ENCODE measurements at regions not wholly inside any gene's neighbourhood (a gene's known extent, or its start where the extent isn't known, plus 50 kb on each side); places are given as distances from the start of the nearest gene placed in this dataset.

DNA sequence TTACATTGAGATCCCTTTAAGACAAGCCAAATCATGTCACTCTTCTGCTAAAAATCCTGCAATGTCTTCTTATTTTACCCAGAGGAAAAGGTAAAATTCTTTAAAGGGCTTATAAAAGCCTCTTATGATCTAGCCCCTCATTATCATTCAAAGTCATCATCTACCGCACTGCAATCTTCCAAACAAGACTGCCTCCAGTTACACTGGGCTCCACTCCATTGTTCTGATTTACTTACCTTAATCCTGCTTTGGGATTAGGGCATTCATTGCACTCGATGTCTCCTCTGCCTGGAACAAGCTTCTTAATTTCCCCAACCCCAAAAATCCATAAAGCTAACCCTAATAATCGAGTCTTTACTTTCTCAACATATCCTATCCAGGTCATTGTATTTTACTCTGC, 269.1 kb downstream of the PCDH18 start:
- no peaks in the 10 kb centered on the region for H3K4me1 ChIP-seq
- intact Hi-C loops (cut with DNase I): no loop called here

DNA sequence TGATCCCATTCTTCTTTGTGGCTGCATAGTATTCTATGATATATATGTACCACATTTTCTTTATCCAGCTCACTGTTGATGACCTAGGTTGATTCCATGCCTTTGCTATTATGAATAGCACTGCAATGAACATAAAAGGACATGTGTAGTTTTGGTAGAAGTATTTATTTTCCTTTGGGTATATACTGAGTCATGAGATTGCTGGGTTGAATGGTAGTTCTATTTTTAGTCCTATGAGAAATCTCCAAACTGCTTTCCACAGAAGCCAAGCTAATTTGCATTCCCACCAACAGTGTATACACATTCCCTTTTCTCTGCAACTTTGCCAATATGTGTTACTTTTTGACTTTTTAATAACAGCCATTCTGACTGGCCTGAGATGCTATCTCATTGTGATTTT, 278.3 kb downstream of the PCDH18 start:
- H3K36me3 ChIP-seq: no peaks in the 10 kb centered on the region
- no peaks in the 10 kb centered on the region for H3K4me1 ChIP-seq
- TF ChIP-seq POLR2A (IDR thresholded peaks at IDR 0.05) (no peak), POLR2AphosphoS5 (IDR thresholded peaks at IDR 0.05; ENCODE audit: insufficient read depth in 1 of 2, low read depth in 1 of 2) (no peak)
- TF ChIP-seq, protein P1, sequence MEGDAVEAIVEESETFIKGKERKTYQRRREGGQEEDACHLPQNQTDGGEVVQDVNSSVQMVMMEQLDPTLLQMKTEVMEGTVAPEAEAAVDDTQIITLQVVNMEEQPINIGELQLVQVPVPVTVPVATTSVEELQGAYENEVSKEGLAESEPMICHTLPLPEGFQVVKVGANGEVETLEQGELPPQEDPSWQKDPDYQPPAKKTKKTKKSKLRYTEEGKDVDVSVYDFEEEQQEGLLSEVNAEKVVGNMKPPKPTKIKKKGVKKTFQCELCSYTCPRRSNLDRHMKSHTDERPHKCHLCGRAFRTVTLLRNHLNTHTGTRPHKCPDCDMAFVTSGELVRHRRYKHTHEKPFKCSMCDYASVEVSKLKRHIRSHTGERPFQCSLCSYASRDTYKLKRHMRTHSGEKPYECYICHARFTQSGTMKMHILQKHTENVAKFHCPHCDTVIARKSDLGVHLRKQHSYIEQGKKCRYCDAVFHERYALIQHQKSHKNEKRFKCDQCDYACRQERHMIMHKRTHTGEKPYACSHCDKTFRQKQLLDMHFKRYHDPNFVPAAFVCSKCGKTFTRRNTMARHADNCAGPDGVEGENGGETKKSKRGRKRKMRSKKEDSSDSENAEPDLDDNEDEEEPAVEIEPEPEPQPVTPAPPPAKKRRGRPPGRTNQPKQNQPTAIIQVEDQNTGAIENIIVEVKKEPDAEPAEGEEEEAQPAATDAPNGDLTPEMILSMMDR (IDR thresholded peaks at IDR 0.05): no peak
- no peak overlapping the region for H3K4me3 ChIP-seq
- H3K27me3 ChIP-seq: no peaks in the 10 kb centered on the region
- no peak overlapping the region for H3K27ac ChIP-seq
- no peaks in the 10 kb centered on the region for H3K9me3 ChIP-seq
- intact Hi-C loops (cut with DNase I): no loop called here
- no peak for DNase-seq (ENCODE audit: extremely low spot score in 2 of 2)

More for the DNA sequence above, 269.1 kb downstream of the PCDH18 start:
- Histone ChIP-seq H3K27ac (no peak overlapping the region), H3K27me3 (no peaks in the 10 kb centered on the region), H3K9me3 (no peaks in the 10 kb centered on the region), H3K4me3 (no peak overlapping the region), H3K36me3 (no peaks in the 10 kb centered on the region)
- TF ChIP-seq POLR2AphosphoS5 (IDR thresholded peaks at IDR 0.05; ENCODE audit: insufficient read depth in 1 of 2, low read depth in 1 of 2) (no peak), POLR2A (IDR thresholded peaks at IDR 0.05) (no peak)
- TF ChIP-seq, protein P1 (IDR thresholded peaks at IDR 0.05): no peak
- no peak for DNase-seq (ENCODE audit: extremely low spot score in 2 of 2)

DNA sequence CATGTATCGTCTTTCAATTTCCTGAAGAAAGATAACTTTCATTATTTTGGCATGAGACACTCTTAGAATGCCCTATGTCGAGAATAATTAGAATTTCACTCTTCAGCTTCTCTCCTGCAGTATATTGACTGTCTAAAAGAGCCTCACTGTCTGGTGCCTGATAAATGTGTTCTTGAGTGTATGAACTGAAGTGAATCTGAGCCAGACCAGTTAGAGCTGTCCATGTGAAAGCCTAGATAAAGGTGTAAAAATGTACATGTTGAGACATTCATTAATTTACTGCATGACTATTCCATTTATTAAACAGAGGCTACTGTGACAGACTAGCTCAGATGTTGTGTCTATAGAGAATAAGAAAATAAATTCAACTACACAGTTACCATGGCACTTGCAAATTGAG, 283.2 kb downstream of the PCDH18 start:
- intact Hi-C loops (cut with DNase I): no loop called here
- TF ChIP-seq POLR2A (IDR thresholded peaks at IDR 0.05): no peak
- TF ChIP-seq POLR2AphosphoS5 (IDR thresholded peaks at IDR 0.05; ENCODE audit: insufficient read depth in 1 of 2, low read depth in 1 of 2): no peak
- TF ChIP-seq, protein P1 (IDR thresholded peaks at IDR 0.05): no peak
- DNase-seq (ENCODE audit: extremely low spot score in 2 of 2): no peak
- Histone ChIP-seq H3K27me3 (no peaks in the 10 kb centered on the region), H3K4me1 (no peaks in the 10 kb centered on the region), H3K9me3 (no peaks in the 10 kb centered on the region), H3K27ac (no peak overlapping the region), H3K4me3 (no peak overlapping the region), H3K36me3 (no peaks in the 10 kb centered on the region)

DNA sequence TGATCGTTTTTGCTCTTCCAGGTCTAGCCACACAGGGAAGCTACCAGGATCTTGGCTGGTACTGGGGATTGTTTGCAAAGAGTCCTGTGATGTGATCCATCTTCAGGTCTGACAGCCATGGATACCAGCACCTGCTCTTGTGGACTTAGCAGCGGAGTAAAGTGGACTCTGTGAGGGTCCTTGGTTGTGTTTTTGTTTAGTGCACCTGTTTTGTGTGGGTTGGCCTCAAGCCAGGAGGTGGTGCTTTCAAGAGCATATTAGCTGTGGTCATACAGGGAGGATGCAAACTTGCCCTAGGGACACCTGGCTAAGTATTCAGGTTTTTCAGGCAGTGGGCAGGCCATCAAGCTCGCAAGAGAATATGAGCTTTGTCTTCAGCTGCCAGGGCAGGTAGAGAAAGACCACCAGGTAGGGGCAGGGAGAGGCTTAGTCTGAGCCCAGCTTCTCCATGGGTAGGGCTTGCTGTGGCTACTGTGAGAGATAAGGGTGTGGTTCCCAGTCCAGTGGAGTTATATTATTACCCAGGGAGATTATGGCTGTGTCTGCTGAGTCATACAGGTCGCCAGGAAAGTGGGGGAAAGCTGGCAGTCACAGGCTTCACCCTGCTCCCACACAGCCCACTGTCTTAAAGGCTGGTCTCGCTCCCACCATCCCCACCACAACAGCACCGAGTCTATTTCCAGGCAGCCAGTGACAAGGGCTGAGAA, 293.7 kb downstream of the PCDH18 start:
- intact Hi-C loops (cut with DNase I): no loop called here
- Histone ChIP-seq H3K4me1 (no peaks in the 10 kb centered on the region), H3K27ac (no peak overlapping the region), H3K9me3 (no peaks in the 10 kb centered on the region), H3K4me3 (no peak overlapping the region), H3K36me3 (no peaks in the 10 kb centered on the region), H3K27me3 (no peaks in the 10 kb centered on the region)
- no peak for DNase-seq (ENCODE audit: extremely low spot score in 2 of 2)
- TF ChIP-seq, protein P1 (IDR thresholded peaks at IDR 0.05): no peak
- no peak for TF ChIP-seq POLR2A (IDR thresholded peaks at IDR 0.05)
- TF ChIP-seq POLR2AphosphoS5 (IDR thresholded peaks at IDR 0.05; ENCODE audit: insufficient read depth in 1 of 2, low read depth in 1 of 2): no peak

DNA sequence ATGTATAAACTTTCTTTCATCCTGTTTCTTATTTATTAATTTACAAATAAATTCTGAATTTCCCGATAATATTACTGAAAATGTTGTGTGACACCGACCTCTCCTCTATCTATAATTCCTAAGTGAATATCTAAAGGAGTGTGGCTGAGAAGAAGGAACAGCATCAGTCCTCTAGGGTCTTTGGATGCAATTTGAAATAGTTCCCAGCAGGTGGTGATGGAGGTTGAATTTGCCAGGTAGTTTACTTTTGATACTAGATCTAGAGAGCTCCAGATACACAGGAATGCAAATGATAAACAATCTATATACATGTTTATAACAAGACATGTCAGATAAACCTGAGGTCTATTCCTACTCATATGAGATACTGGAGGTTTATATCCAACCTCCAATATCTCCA, 305.4 kb downstream of the PCDH18 start:
- Histone ChIP-seq H3K4me3 (no peak overlapping the region), H3K9me3 (no peaks in the 10 kb centered on the region), H3K36me3 (no peaks in the 10 kb centered on the region), H3K27me3 (no peaks in the 10 kb centered on the region), H3K4me1 (no peaks in the 10 kb centered on the region), H3K27ac (no peak overlapping the region)
- intact Hi-C loops (cut with DNase I): no loop called here
- no peak for DNase-seq (ENCODE audit: extremely low spot score in 2 of 2)
- TF ChIP-seq, protein P1 (IDR thresholded peaks at IDR 0.05): no peak
- TF ChIP-seq POLR2AphosphoS5 (IDR thresholded peaks at IDR 0.05; ENCODE audit: insufficient read depth in 1 of 2, low read depth in 1 of 2) (no peak), POLR2A (IDR thresholded peaks at IDR 0.05) (no peak)

Measured in vagina (tissue), 2 donors.